ENCODE measurements at regions not wholly inside any gene's neighbourhood (a gene's known extent, or its start where the extent isn't known, plus 50 kb on each side); places are given as distances from the start of the nearest gene placed in this dataset.

DNA sequence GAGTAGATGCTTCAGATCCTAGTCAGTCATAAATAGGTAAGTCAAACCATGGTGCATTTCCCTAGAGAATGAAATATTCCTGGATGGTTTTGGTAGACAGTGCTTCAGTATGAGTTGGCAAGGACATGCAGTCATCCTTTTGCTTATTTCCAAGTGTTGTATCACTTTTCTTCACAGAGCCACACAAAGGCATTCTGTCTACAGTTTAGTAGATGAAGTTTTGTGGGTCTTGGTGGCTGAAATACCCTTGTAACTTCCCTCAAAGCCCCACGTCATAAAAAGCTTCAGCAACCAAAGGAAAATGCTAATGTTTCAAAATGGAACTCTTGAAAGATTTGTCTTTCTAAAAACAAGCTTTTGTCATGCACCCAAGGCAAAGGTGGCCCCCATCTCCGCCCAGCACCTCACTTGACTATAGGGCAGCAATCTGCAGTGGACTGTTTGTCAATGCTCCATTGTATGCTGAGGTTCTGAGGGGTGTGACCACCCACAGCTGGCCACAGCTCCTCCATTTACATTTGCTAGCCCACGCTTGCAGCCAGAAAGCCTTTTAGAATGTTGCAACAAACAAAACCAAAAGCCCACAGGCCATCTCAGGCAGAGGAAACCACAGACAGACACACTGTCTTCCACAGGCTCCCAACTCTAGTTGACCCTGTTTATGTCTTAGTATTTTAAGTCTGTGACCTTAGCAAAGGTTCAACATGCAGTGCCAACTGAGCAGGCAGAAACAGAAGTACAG is 87.1 kb upstream of the FAM9C start:
- Histone ChIP-seq H3K9me3 (no peaks in the 10 kb centered on the region), H3K36me3 (no peaks in the 10 kb centered on the region), H3K4me3 (ENCODE audit: low read depth, low read length) (no peak overlapping the region), H3K27me3 (no peaks in the 10 kb centered on the region), H3K4me1 (no peaks in the 10 kb centered on the region)
- TF ChIP-seq, protein P1, sequence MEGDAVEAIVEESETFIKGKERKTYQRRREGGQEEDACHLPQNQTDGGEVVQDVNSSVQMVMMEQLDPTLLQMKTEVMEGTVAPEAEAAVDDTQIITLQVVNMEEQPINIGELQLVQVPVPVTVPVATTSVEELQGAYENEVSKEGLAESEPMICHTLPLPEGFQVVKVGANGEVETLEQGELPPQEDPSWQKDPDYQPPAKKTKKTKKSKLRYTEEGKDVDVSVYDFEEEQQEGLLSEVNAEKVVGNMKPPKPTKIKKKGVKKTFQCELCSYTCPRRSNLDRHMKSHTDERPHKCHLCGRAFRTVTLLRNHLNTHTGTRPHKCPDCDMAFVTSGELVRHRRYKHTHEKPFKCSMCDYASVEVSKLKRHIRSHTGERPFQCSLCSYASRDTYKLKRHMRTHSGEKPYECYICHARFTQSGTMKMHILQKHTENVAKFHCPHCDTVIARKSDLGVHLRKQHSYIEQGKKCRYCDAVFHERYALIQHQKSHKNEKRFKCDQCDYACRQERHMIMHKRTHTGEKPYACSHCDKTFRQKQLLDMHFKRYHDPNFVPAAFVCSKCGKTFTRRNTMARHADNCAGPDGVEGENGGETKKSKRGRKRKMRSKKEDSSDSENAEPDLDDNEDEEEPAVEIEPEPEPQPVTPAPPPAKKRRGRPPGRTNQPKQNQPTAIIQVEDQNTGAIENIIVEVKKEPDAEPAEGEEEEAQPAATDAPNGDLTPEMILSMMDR (IDR thresholded peaks at IDR 0.05; ENCODE audit: low read depth, low read length), result no peak
- no peak for DNase-seq

DNA sequence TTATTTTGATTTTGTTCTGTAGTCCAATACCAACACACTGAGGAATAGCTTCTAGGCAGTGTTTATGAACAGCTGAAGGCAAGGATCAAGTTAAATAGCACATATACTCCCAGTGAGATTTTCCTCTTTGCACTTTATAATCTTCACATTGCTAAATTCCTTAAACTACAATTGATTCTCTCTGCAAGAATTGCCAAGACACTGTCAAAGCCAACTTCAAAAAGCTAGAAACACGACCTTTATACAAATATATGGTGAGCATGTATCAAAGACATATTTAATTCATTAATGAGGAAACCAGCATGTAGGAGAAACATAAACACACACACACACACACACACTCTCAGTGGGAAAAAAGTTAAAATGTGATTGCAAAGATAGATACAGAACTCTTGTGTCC is 86.4 kb upstream of the FAM9C start:
- TF ChIP-seq, protein P1 (IDR thresholded peaks at IDR 0.05; ENCODE audit: low read depth, low read length), result no peak
- no peak for DNase-seq
- H3K4me3 ChIP-seq (ENCODE audit: low read depth, low read length), result no peak overlapping the region
- H3K27me3 ChIP-seq, result no peaks in the 10 kb centered on the region
- no peaks in the 10 kb centered on the region for H3K9me3 ChIP-seq
- no peaks in the 10 kb centered on the region for H3K36me3 ChIP-seq
- no peaks in the 10 kb centered on the region for H3K4me1 ChIP-seq

DNA sequence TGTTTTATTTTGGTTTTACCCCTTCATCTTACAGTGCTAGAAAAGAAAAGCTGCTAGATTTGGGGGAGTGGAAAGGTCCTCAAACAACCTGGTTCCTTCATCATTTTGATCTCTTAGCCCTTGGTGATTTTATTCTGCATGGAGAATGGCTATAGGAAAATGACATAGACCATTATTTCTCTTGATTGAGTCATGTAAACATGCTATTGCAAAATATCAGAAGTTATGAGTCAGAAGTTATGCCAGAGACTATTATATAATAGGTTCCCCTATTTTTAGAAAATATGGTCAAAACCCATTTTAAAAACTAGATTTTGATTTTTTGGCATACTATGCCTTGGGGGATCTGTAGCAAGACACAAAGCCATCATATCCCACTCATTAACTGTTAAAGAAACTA is 83.7 kb upstream of the FAM9C start:
- TF ChIP-seq, protein P1 (IDR thresholded peaks at IDR 0.05; ENCODE audit: low read depth, low read length), result no peak
- Histone ChIP-seq H3K4me1 (no peaks in the 10 kb centered on the region), H3K4me3 (ENCODE audit: low read depth, low read length) (no peak overlapping the region), H3K9me3 (no peaks in the 10 kb centered on the region), H3K27me3 (no peaks in the 10 kb centered on the region), H3K36me3 (no peaks in the 10 kb centered on the region)
- no peak for DNase-seq

DNA sequence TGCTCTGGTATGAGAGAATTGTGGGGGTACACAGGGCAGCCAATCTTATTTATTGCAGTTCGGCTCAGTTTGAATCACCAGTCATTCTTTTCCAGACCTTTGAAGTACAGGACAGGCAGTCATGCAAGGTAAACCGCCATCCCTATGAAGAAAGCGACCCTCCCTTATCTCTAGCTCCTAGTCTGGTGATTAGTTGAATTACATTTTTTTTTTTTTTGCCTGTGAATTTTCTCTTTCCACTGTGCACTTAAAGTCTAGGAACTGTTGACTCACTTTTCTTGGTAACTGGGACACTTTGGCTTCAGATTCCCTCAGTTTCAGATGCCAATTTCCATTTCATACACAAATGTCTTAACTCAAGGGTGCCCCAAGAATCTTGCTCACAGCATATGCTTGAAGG is 82.4 kb upstream of the FAM9C start:
- Histone ChIP-seq H3K9me3 (no peaks in the 10 kb centered on the region), H3K27me3 (no peaks in the 10 kb centered on the region), H3K4me1 (no peaks in the 10 kb centered on the region), H3K4me3 (ENCODE audit: low read depth, low read length) (no peak overlapping the region), H3K36me3 (no peaks in the 10 kb centered on the region)
- TF ChIP-seq, protein P1 (IDR thresholded peaks at IDR 0.05; ENCODE audit: low read depth, low read length), result no peak
- DNase-seq, result no peak

DNA sequence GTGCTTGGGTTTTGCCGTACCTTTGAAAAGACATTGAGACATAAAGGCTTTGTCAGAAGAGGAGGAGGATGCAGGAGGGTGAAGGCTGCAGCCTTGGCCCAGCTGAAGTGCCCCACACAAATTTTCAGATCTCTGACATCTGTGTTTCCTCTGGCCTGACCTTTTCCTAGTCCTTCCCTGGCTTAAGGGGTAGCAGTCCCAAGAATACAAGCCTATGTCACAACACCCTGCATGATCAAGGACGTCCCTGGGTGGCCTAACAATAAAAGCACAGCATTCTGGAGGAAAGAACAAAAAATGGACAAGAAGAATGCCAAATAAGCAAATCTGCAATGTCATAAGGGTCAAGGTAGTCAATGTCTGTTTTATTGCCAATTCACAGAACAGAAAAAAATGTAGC is 80.8 kb upstream of the FAM9C start:
- no peak for DNase-seq
- Histone ChIP-seq H3K36me3 (no peaks in the 10 kb centered on the region), H3K27me3 (no peaks in the 10 kb centered on the region), H3K4me3 (ENCODE audit: low read depth, low read length) (no peak overlapping the region), H3K4me1 (no peaks in the 10 kb centered on the region), H3K9me3 (no peaks in the 10 kb centered on the region)
- TF ChIP-seq, protein P1 (IDR thresholded peaks at IDR 0.05; ENCODE audit: low read depth, low read length), result no peak

DNA sequence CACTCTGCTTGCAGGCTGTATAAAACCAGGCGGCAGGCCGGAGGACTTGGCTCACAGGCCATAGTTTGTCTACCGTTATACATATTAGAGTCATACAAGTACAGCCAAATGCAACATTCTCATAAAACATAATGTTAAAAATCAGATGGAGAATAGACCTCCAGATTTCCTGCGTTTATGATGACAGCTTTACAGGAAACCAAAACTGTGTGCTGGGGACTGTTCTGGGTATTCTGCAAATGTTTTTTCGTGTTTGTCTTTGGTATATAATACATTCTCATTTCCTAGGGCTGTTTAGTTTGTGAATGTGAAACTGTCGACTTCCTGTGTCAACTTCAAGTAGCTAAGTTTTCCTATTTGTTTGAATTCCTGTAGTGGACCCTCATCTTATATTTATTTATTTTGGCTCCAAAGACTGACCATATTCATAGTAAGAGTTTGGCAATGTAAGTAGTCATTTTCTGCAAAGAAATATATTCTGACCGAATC is 79.5 kb upstream of the FAM9C start:
- no peak overlapping the region for H3K4me3 ChIP-seq (ENCODE audit: low read depth, low read length)
- TF ChIP-seq, protein P1 (IDR thresholded peaks at IDR 0.05; ENCODE audit: low read depth, low read length), result no peak
- DNase-seq, result no peak
- no peaks in the 10 kb centered on the region for H3K36me3 ChIP-seq
- no peaks in the 10 kb centered on the region for H3K4me1 ChIP-seq
- no peaks in the 10 kb centered on the region for H3K9me3 ChIP-seq
- no peaks in the 10 kb centered on the region for H3K27me3 ChIP-seq
